ENCODE measurements at regions not wholly inside any gene's neighbourhood (a gene's known extent, or its start where the extent isn't known, plus 50 kb on each side); places are given as distances from the start of the nearest gene placed in this dataset.

DNA sequence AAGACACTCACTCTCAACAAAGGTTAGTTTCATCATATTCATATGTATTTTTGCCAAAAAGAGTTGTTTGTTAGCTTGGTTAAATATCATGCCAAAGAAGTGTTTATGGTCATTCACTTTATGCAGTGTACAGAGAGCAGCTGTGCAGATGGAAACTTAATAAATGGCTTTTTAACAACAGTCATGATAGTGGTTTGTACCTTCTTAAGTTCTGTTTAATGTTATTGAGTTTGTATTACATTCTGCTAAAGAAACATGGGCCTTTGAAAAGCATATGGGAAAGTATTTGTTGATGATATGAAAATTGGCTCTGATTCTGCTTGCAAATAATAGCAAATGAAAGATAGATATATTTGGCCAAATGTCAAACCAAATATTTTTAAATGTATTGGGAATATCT is 607.3 kb downstream of the NCAM2 start:
- Mint-ChIP-seq H3K4me3 (ENCODE audit: unreplicated experiment) (no peak overlapping the region), H3K36me3 (ENCODE audit: insufficient read depth, unreplicated experiment) (no peaks in the 10 kb centered on the region), H3K27ac (ENCODE audit: low read depth, unreplicated experiment) (no peak overlapping the region), H3K4me1 (ENCODE audit: insufficient read depth, unreplicated experiment) (no peaks in the 10 kb centered on the region), H3K27me3 (ENCODE audit: insufficient read depth, unreplicated experiment) (no peaks in the 10 kb centered on the region), H3K9me3 (ENCODE audit: unreplicated experiment) (peaks cover 13% of the 10 kb centered on the region)
- no peak for DNase-seq (ENCODE audit: unreplicated experiment)
- CTCF ChIA-PET, result interaction anchor here (1.2 kb wide), 1 partner anchor 24 kb away, joined by 3 read pairs; no protein-coding TSS in a partner anchor
- intact Hi-C loops (cut with micrococcal nuclease), result no loop called here
- no TSS peak for BruUV-seq (replicated peaks)
- TF ChIP-seq, protein P1, sequence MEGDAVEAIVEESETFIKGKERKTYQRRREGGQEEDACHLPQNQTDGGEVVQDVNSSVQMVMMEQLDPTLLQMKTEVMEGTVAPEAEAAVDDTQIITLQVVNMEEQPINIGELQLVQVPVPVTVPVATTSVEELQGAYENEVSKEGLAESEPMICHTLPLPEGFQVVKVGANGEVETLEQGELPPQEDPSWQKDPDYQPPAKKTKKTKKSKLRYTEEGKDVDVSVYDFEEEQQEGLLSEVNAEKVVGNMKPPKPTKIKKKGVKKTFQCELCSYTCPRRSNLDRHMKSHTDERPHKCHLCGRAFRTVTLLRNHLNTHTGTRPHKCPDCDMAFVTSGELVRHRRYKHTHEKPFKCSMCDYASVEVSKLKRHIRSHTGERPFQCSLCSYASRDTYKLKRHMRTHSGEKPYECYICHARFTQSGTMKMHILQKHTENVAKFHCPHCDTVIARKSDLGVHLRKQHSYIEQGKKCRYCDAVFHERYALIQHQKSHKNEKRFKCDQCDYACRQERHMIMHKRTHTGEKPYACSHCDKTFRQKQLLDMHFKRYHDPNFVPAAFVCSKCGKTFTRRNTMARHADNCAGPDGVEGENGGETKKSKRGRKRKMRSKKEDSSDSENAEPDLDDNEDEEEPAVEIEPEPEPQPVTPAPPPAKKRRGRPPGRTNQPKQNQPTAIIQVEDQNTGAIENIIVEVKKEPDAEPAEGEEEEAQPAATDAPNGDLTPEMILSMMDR (IDR thresholded peaks at IDR 0.05; ENCODE audit: unreplicated experiment), result no peak
- POLR2A ChIA-PET, result no interaction called here

DNA sequence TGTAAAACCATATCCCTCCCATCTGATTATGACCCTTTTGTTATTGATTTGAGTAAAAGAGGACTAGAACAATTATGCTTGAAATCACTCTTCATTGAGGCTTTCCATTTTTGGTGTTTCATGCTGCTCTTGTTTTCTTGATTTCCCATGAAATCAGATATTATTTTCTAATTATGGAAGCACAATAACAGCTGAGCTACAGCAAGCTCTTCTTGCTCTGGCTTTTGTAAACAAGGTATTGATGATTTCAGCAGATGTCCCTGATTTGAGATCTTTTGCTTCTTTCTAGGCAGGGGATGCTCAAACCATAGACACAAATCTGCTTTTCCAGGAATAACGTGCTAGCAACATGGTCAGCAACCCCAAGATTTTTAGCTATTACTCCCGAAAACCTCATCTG is 607.8 kb downstream of the NCAM2 start:
- no peaks in the 10 kb centered on the region for H3K27me3 Mint-ChIP-seq (ENCODE audit: insufficient read depth, unreplicated experiment)
- no peaks in the 10 kb centered on the region for H3K36me3 Mint-ChIP-seq (ENCODE audit: insufficient read depth, unreplicated experiment)
- CTCF ChIA-PET, result interaction anchor here (1.2 kb wide), 1 partner anchor 24 kb away, joined by 3 read pairs; no protein-coding TSS in a partner anchor
- TF ChIP-seq, protein P1 (IDR thresholded peaks at IDR 0.05; ENCODE audit: unreplicated experiment), result no peak
- POLR2A ChIA-PET, result interaction anchor here (0.7 kb wide), 1 partner anchor 73 kb away, joined by 3 read pairs; no protein-coding TSS in a partner anchor
- BruUV-seq (replicated peaks), result no TSS peak
- no peak for DNase-seq (ENCODE audit: unreplicated experiment)
- H3K9me3 Mint-ChIP-seq (ENCODE audit: unreplicated experiment), result peaks cover 13% of the 10 kb centered on the region
- H3K4me3 Mint-ChIP-seq (ENCODE audit: unreplicated experiment), result no peak overlapping the region
- no peaks in the 10 kb centered on the region for H3K4me1 Mint-ChIP-seq (ENCODE audit: insufficient read depth, unreplicated experiment)
- intact Hi-C loops (cut with micrococcal nuclease), result no loop called here
- H3K27ac Mint-ChIP-seq (ENCODE audit: low read depth, unreplicated experiment), result no peak overlapping the region

DNA sequence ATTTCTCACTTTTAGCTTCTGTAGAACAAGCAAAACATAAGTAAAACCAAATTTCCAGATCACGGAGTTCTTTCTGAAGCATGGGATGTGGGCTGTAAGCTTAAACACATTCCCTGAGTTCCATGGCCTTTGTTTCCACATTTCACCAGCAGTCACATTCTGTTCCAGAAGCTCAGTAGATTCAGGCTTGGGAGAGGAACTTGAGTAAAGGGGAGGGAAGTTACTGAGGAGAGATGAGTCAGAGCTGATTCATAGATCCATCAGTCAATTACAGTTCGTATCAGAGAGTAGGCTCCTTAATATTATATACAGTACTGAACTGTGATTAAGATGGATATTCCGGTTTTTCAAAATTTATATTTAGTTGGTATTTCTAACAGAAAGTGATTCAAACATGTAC is 614.3 kb downstream of the NCAM2 start:
- BruUV-seq (replicated peaks), result no TSS peak
- Mint-ChIP-seq H3K27ac (ENCODE audit: low read depth, unreplicated experiment) (peak overlapping the region; percentile 85), H3K36me3 (ENCODE audit: insufficient read depth, unreplicated experiment) (no peaks in the 10 kb centered on the region), H3K27me3 (ENCODE audit: insufficient read depth, unreplicated experiment) (no peaks in the 10 kb centered on the region), H3K4me3 (ENCODE audit: unreplicated experiment) (peak overlapping the region; percentile 50), H3K9me3 (ENCODE audit: unreplicated experiment) (no peaks in the 10 kb centered on the region), H3K4me1 (ENCODE audit: insufficient read depth, unreplicated experiment) (peaks cover 26% of the 10 kb centered on the region)
- TF ChIP-seq, protein P1 (IDR thresholded peaks at IDR 0.05; ENCODE audit: unreplicated experiment), result no peak
- CTCF ChIA-PET, result interaction anchor here (0.6 kb wide), 1 partner anchor 611 kb away, joined by 3 read pairs; no protein-coding TSS in a partner anchor
- intact Hi-C loops (cut with micrococcal nuclease), result no loop called here
- POLR2A ChIA-PET, result interaction anchor here (1.9 kb wide), 1 partner anchor 10 kb away, joined by 9 read pairs; no protein-coding TSS in a partner anchor
- DNase-seq (ENCODE audit: unreplicated experiment), result peak; percentile 87

DNA sequence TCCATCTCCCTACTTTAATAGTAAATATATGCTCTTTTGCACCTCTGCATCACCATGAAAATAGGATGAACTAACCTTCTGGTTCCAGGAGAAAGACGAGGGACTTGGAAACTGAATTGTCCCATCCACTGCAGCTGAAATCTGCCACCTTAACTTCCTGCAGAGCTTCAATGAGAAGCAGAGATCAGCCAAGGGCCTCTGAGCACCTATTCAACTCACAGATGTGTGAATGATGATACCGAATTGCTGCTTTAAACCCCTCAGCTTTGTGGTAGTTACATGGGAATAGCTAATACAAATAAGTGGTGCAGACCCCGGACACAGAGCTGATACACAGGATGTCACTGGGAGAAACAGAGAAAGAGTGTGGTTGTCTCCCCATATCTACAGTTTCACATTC is 616.8 kb downstream of the NCAM2 start:
- Mint-ChIP-seq H3K9me3 (ENCODE audit: unreplicated experiment) (no peaks in the 10 kb centered on the region), H3K27ac (ENCODE audit: low read depth, unreplicated experiment) (no peak overlapping the region), H3K4me3 (ENCODE audit: unreplicated experiment) (no peak overlapping the region), H3K27me3 (ENCODE audit: insufficient read depth, unreplicated experiment) (no peaks in the 10 kb centered on the region), H3K36me3 (ENCODE audit: insufficient read depth, unreplicated experiment) (no peaks in the 10 kb centered on the region), H3K4me1 (ENCODE audit: insufficient read depth, unreplicated experiment) (peaks cover 30% of the 10 kb centered on the region)
- intact Hi-C loops (cut with micrococcal nuclease), result no loop called here
- no TSS peak for BruUV-seq (replicated peaks)
- no peak for DNase-seq (ENCODE audit: unreplicated experiment)
- TF ChIP-seq, protein P1 (IDR thresholded peaks at IDR 0.05; ENCODE audit: unreplicated experiment), result no peak
- POLR2A ChIA-PET, result no interaction called here
- CTCF ChIA-PET, result no interaction called here
